Panc1 (cell line): ENCODE measurements at regions not wholly inside any gene's neighbourhood (a gene's known extent, or its start where the extent isn't known, plus 50 kb on each side); places are given as distances from the start of the nearest gene placed in this dataset.

ENCODE experiments used
- ATAC-seq: fragments of 200-7000 bp; cut with Tn5 transposase; 2 replicates; pipeline ENCODE4 v1.9.1; 2020; ENCODE audit warnings: mild to moderate bottlenecking, moderate library complexity
- BruUV-seq: library from RNA; stranded (reverse); fragments of 400-500 nt; replicated peaks from 2 replicates; lab custom pipeline; 2021; lab: Mats Ljungman, UMichigan
- CTCF ChIA-PET: fragments of 300-600 bp; sonication (Branson Sonifier 250); formaldehyde crosslinking; loops from one replicate; lab custom pipeline; 2022; ENCODE audit warnings: antibody characterized with exemption; lab: Charles Lee
- POLR2A ChIA-PET: fragments of 300-600 bp; sonication (Branson Sonifier 250); formaldehyde crosslinking; loops from one replicate; lab custom pipeline; 2022; ENCODE audit warnings: antibody characterized with exemption; lab: Charles Lee
- DNase-seq: peaks from one replicate; pipeline ENCODE4 v3.0.0-alpha.2; 2010; ENCODE audit warnings: low read depth, low spot score
- H3K27ac ChIP-seq: 2 replicates; pipeline ENCODE4 v1.5.1; 2011; ENCODE audit warnings: mild to moderate bottlenecking, low read length, inconsistent platforms
- H3K27me3 ChIP-seq: fragments of 200-500 bp; sonication (Bioruptor generic); 2 replicates; pipeline ENCODE4 v1.6.0; 2014; ENCODE audit warnings: low read length, inconsistent platforms; ENCODE audit not compliant: control insufficient read depth, insufficient read depth
- H3K36me3 ChIP-seq: fragments of 200-500 bp; sonication (Bioruptor generic); 2 replicates; pipeline ENCODE4 v1.5.1; 2014; ENCODE audit warnings: inconsistent platforms, mild to moderate bottlenecking, low read length, moderate library complexity; ENCODE audit not compliant: control insufficient read depth, insufficient read depth
- H3K4me1 ChIP-seq: 2 replicates; pipeline ENCODE4 v1.5.1; 2011; ENCODE audit warnings: inconsistent platforms, mild to moderate bottlenecking, low read length, moderate library complexity; ENCODE audit not compliant: control insufficient read depth, insufficient read depth
- H3K4me3 ChIP-seq, 2 experiments: 2 replicates each; pipeline ENCODE4 v1.5.1; 2011 to 2012; ENCODE audit warnings: low read depth in 2 of 2, low read length in 2 of 2, mild to moderate bottlenecking in 2 of 2, inconsistent platforms in 1 of 2, moderate library complexity in 1 of 2
- H3K9me3 ChIP-seq: fragments of 200-500 bp; sonication (Bioruptor generic); 2 replicates; pipeline ENCODE4 v1.5.1; 2014; ENCODE audit warnings: low read depth, mild to moderate bottlenecking, inconsistent platforms, low read length, moderate library complexity; ENCODE audit not compliant: control insufficient read depth, insufficient read depth
- POLR2AphosphoS5 ChIP-seq: IDR thresholded peaks from 2 replicates; pipeline ENCODE4 v1.6.1; 2012; ENCODE audit warnings: mild to moderate bottlenecking, low read depth, low read length, moderate library complexity
- SIN3A ChIP-seq: IDR thresholded peaks from 2 replicates; pipeline ENCODE4 v1.6.1; 2012; ENCODE audit warnings: low read depth, mild to moderate bottlenecking, low read length, moderate library complexity, borderline replicate concordance; ENCODE audit not compliant: insufficient read depth
- TCF7L2 ChIP-seq: IDR thresholded peaks from 2 replicates; pipeline ENCODE4 v1.6.1; 2011; ENCODE audit warnings: mild to moderate bottlenecking, low read depth, low read length, inconsistent platforms
- in situ Hi-C: cut with HindIII; loops from 2 replicates; pipeline ENCODE4 v1.10.0; 2016; ENCODE audit warnings: low sequenced_read_pairs, low pct_unique_long_range_greater_than_20kb
- intact Hi-C: fragments of 100-400 bp; cut with micrococcal nuclease; formaldehyde crosslinking; loops from one replicate; pipeline ENCODE4 v1.10.0; 2022; ENCODE audit not compliant: unreplicated experiment
- TF ChIP-seq, protein P1 (sequence below), 2 experiments: IDR thresholded peaks; 2 replicates each; pipeline ENCODE4 v1.6.1; 2011 to 2012; ENCODE audit warnings: low read depth in 2 of 2, control low read depth in 1 of 2, low read length in 1 of 2, mild to moderate bottlenecking in 1 of 2, moderate library complexity in 1 of 2; ENCODE audit not compliant: insufficient read depth in 1 of 2
- TF ChIP-seq, protein P2 (sequence below): fragments of 450-650 bp; IDR thresholded peaks from 2 replicates; pipeline ENCODE4 v1.5.1; 2017; ENCODE audit warnings: mild to moderate bottlenecking

DNA sequence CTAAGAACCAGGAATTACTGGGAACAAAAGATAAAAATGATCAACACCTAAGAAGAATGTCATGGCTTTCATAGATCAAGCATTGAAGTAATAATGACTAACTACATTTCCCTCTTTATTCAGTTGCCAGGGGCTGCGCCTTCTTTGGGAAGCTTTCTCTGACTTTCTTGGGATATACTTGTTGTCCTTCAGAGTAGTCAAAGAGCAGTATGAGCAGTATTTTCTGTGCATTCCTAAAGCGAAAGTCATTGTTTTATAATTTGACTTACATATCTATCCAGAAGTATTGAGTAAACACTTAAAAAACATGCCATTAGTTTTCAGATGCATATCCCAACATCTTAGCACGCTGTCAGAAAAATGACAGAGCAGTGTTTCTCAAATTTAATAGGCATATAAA is 2412.4 kb downstream of the PCDH9 start:
- ATAC-seq = no peak

DNA sequence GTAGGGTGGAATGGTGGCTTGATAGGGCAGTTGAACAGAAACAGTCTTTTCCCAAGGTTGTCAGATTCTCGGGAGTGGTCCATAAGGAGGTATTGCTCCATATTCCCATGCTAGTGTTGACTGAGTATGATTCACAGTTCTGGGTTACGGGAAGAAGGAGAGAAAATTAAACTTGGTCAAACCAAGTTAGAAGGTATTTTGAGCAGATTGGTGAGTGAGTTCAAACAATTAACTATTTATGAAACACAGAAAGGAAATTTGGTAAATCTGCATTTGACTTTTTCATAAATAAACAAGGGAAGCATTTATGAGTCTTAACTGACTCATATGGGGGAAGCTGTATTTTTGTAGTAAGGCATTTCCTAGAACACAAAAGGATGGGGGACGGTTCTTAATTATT is 2419.4 kb downstream of the PCDH9 start:
- Histone ChIP-seq H3K36me3 (no peaks in the 10 kb centered on the region), H3K27me3 (no peaks in the 10 kb centered on the region), H3K4me3 (no peak overlapping the region), H3K27ac (no peak overlapping the region), H3K4me1 (no peaks in the 10 kb centered on the region), H3K9me3 (no peaks in the 10 kb centered on the region)
- in situ Hi-C loops = no loop called here
- TF ChIP-seq, protein P1, sequence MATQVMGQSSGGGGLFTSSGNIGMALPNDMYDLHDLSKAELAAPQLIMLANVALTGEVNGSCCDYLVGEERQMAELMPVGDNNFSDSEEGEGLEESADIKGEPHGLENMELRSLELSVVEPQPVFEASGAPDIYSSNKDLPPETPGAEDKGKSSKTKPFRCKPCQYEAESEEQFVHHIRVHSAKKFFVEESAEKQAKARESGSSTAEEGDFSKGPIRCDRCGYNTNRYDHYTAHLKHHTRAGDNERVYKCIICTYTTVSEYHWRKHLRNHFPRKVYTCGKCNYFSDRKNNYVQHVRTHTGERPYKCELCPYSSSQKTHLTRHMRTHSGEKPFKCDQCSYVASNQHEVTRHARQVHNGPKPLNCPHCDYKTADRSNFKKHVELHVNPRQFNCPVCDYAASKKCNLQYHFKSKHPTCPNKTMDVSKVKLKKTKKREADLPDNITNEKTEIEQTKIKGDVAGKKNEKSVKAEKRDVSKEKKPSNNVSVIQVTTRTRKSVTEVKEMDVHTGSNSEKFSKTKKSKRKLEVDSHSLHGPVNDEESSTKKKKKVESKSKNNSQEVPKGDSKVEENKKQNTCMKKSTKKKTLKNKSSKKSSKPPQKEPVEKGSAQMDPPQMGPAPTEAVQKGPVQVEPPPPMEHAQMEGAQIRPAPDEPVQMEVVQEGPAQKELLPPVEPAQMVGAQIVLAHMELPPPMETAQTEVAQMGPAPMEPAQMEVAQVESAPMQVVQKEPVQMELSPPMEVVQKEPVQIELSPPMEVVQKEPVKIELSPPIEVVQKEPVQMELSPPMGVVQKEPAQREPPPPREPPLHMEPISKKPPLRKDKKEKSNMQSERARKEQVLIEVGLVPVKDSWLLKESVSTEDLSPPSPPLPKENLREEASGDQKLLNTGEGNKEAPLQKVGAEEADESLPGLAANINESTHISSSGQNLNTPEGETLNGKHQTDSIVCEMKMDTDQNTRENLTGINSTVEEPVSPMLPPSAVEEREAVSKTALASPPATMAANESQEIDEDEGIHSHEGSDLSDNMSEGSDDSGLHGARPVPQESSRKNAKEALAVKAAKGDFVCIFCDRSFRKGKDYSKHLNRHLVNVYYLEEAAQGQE (IDR thresholded peaks at IDR 0.05; ENCODE audit: insufficient read depth in 1 of 2, low read depth in 2 of 2, low read length in 1 of 2) = no peak
- no peak for TF ChIP-seq TCF7L2
- TF ChIP-seq POLR2AphosphoS5 = no peak
- ATAC-seq = no peak
- POLR2A ChIA-PET = no interaction called here
- CTCF ChIA-PET = no interaction called here
- BruUV-seq = no TSS peak
- intact Hi-C loops = no loop called here
- no peak for DNase-seq

More for the DNA sequence above, 2412.4 kb downstream of the PCDH9 start:
- intact Hi-C loops = no loop called here
- H3K27me3 ChIP-seq = no peaks in the 10 kb centered on the region
- no peak for DNase-seq
- no TSS peak for BruUV-seq
- no peak overlapping the region for H3K27ac ChIP-seq
- CTCF ChIA-PET = no interaction called here
- no peaks in the 10 kb centered on the region for H3K36me3 ChIP-seq
- TF ChIP-seq, protein P1 (IDR thresholded peaks at IDR 0.05; ENCODE audit: insufficient read depth in 1 of 2, low read depth in 2 of 2, low read length in 1 of 2) = no peak
- no peak for TF ChIP-seq POLR2AphosphoS5
- TF ChIP-seq TCF7L2 = no peak
- TF ChIP-seq, protein P2, sequence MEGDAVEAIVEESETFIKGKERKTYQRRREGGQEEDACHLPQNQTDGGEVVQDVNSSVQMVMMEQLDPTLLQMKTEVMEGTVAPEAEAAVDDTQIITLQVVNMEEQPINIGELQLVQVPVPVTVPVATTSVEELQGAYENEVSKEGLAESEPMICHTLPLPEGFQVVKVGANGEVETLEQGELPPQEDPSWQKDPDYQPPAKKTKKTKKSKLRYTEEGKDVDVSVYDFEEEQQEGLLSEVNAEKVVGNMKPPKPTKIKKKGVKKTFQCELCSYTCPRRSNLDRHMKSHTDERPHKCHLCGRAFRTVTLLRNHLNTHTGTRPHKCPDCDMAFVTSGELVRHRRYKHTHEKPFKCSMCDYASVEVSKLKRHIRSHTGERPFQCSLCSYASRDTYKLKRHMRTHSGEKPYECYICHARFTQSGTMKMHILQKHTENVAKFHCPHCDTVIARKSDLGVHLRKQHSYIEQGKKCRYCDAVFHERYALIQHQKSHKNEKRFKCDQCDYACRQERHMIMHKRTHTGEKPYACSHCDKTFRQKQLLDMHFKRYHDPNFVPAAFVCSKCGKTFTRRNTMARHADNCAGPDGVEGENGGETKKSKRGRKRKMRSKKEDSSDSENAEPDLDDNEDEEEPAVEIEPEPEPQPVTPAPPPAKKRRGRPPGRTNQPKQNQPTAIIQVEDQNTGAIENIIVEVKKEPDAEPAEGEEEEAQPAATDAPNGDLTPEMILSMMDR = no peak
- TF ChIP-seq SIN3A = no peak
- H3K4me1 ChIP-seq = no peaks in the 10 kb centered on the region
- POLR2A ChIA-PET = no interaction called here
- no peaks in the 10 kb centered on the region for H3K9me3 ChIP-seq
- in situ Hi-C loops = no loop called here
- H3K4me3 ChIP-seq = no peak overlapping the region
